Stimulated activated CD8-positive, alpha-beta memory T cell treated with anti-CD3 and anti-CD28 coated beads, Interleukin-12 subunit alpha, Interleukin-12 subunit beta, amount 100 ng/mL, for 1 hour (primary cell): ENCODE measurements at regions not wholly inside any gene's neighbourhood (a gene's known extent, or its start where the extent isn't known, plus 50 kb on each side); places are given as distances from the start of the nearest gene placed in this dataset.
"Not testable (repeated sequence)": the region's sequence is repeated elsewhere in the genome, so short reads cannot be mapped to it uniquely, and the experiment has no call there.

ENCODE experiments used
- DNase-seq: peaks from one replicate; pipeline ENCODE4 v3.0.0-alpha.2; 2020; ENCODE audit warnings: low read depth

GRCh38 chr13:90680826-90681225, 666.7 kb upstream of the MIR17HG start:
- no peak for DNase-seq

- no peak for DNase-seq
Observed at GRCh38 chr13:90683711-90684131, 663.8 kb upstream of the MIR17HG start.

- no peak for DNase-seq
Observed at GRCh38 chr13:90686442-90686841, 661.0 kb upstream of the MIR17HG start.

- DNase-seq = no peak
Observed at GRCh38 chr13:90689111-90689510, 658.4 kb upstream of the MIR17HG start.

- DNase-seq = no peak
Observed at GRCh38 chr13:90690458-90691080, 656.9 kb upstream of the MIR17HG start.

- no peak for DNase-seq
Observed at GRCh38 chr13:90696254-90696653, 651.2 kb upstream of the MIR17HG start.

GRCh38 chr13:90696656-90697055, 650.8 kb upstream of the MIR17HG start:
- no peak for DNase-seq

GRCh38 chr13:90700340-90700739, 647.1 kb upstream of the MIR17HG start:
- DNase-seq = no peak

- no peak for DNase-seq
Observed at GRCh38 chr13:90701264-90701663, 646.2 kb upstream of the MIR17HG start.

GRCh38 chr13:90702050-90702449, 645.4 kb upstream of the MIR17HG start:
- no peak for DNase-seq

GRCh38 chr13:90706631-90707030, 640.9 kb upstream of the MIR17HG start:
- no peak for DNase-seq

- no peak for DNase-seq
Observed at GRCh38 chr13:90708128-90708527, 639.4 kb upstream of the MIR17HG start.

GRCh38 chr13:90709319-90709718, 638.2 kb upstream of the MIR17HG start:
- no peak for DNase-seq

- DNase-seq = no peak
Observed at GRCh38 chr13:90710164-90710759, 637.2 kb upstream of the MIR17HG start.

GRCh38 chr13:90713441-90714133, 633.9 kb upstream of the MIR17HG start:
- DNase-seq = no peak

GRCh38 chr13:90715485-90715884, 632.0 kb upstream of the MIR17HG start:
- DNase-seq = no peak

GRCh38 chr13:90717451-90717936, 630.0 kb upstream of the MIR17HG start:
- DNase-seq = no peak

- no peak for DNase-seq
Observed at GRCh38 chr13:90719461-90719860, 628.0 kb upstream of the MIR17HG start.

GRCh38 chr13:90721937-90722336, 625.5 kb upstream of the MIR17HG start:
- no peak for DNase-seq

GRCh38 chr13:90723381-90723780, 624.1 kb upstream of the MIR17HG start:
- DNase-seq = no peak

- no peak for DNase-seq
Observed at GRCh38 chr13:90726375-90726774, 621.1 kb upstream of the MIR17HG start.

- no peak for DNase-seq
Observed at GRCh38 chr13:90732049-90732448, 615.4 kb upstream of the MIR17HG start.

GRCh38 chr13:90734497-90734896, 613.0 kb upstream of the MIR17HG start:
- not testable (repeated sequence) for DNase-seq
